Activated CD4-positive, alpha-beta T cell treated with anti-CD3 and anti-CD28 coated beads for 36 hours (primary cell): ENCODE measurements at regions not wholly inside any gene's neighbourhood (a gene's known extent, or its start where the extent isn't known, plus 50 kb on each side); places are given as distances from the start of the nearest gene placed in this dataset.

Source experiments
- ATAC-seq: fragments of 200-7000 bp; cut with Tn5 transposase; one replicate; pipeline ENCODE4 v1.10.0; 2021; ENCODE audit warnings: mild to moderate bottlenecking, moderate library complexity
- CTCF ChIA-PET: fragments of 350-600 bp; sonication (Branson Sonifier 250); formaldehyde crosslinking; loops from one replicate; lab custom pipeline; 2021; ENCODE audit warnings: antibody characterized with exemption; lab: Charles Lee
- POLR2A ChIA-PET: fragments of 350-600 bp; sonication (Branson Sonifier 250); formaldehyde crosslinking; loops from one replicate; lab custom pipeline; 2021; ENCODE audit warnings: antibody characterized with exemption, inconsistent platforms; lab: Charles Lee
- DNase-seq: peaks from one replicate; pipeline ENCODE4 v3.0.0-alpha.2; 2020
- H3K27ac Mint-ChIP-seq: one replicate; pipeline ENCODE4 v1.8.0; 2021; ENCODE audit warnings: mixed read lengths
- H3K27me3 Mint-ChIP-seq: one replicate; pipeline ENCODE4 v1.8.0; 2021; ENCODE audit warnings: mixed read lengths
- H3K36me3 Mint-ChIP-seq: one replicate; pipeline ENCODE4 v1.8.0; 2021; ENCODE audit warnings: low read depth, mixed read lengths
- H3K4me1 Mint-ChIP-seq: one replicate; pipeline ENCODE4 v1.8.0; 2021; ENCODE audit warnings: mixed read lengths
- H3K4me3 Mint-ChIP-seq: one replicate; pipeline ENCODE4 v1.8.0; 2021; ENCODE audit warnings: mild to moderate bottlenecking, moderate library complexity, mixed read lengths
- H3K9me3 Mint-ChIP-seq: one replicate; pipeline ENCODE4 v1.8.0; 2021; ENCODE audit warnings: low read depth, mixed read lengths
- intact Hi-C, 2 experiments: fragments of 100-400 bp; cut with DNase I in 1 of 2; cut with micrococcal nuclease in 1 of 2; formaldehyde crosslinking; loops; one replicate each; pipeline versions ENCODE4 v1.14.2 to v1.15.1; 2022 to 2024; cut with DNase I, micrococcal nuclease

DNA sequence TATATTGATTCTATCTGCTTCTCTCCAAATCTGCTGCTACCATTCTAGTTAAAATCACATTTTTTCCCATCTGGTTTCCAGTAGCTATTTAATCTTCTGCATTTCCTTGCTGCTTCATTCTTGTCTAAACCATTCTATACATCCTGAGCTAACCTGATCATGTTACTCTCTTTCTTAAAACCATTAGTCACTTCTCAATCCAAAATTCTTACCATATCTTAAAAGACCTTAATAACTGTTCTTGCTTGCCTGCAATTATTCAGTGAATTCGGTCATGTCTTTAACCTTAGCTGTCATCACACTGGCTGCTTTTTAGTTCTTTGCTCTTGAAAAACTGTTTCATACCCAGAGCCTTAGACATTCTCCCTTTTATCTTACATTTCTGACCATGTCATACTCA is 56.4 kb upstream of the PZP start:
- Mint-ChIP-seq H3K4me3 (no peak overlapping the region), H3K27me3 (no peaks in the 10 kb centered on the region), H3K9me3 (no peaks in the 10 kb centered on the region), H3K4me1 (no peaks in the 10 kb centered on the region), H3K36me3 (no peaks in the 10 kb centered on the region), H3K27ac (no peak overlapping the region)
- ATAC-seq (no peak), DNase-seq (no peak)
- intact Hi-C loops: no loop called here
- CTCF ChIA-PET: no interaction called here
- POLR2A ChIA-PET: no interaction called here

DNA sequence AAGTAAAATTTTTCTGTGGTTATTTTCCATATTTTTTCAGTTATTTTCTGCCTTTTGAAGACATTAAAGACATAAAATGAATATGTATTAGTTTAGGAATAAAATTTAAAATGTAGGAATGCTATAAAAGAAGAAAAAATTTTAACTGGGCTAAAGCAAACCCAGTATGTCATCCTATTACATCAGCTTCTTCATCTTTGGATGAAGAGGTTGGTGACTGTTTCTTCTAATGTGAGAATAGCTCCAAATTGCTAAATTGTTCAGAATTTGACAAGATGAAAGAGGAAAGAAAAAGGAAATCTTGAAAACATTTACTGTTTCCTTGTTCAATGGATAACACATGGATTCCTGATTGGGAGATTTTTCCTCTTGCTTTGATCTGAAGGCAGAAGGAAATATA is 52.7 kb upstream of the PZP start:
- CTCF ChIA-PET: interaction anchor here (1.1 kb wide), 1 partner anchor 18 kb away, joined by 3 read pairs; no protein-coding TSS in a partner anchor
- DNase-seq: no peak
- no peak for ATAC-seq

DNA sequence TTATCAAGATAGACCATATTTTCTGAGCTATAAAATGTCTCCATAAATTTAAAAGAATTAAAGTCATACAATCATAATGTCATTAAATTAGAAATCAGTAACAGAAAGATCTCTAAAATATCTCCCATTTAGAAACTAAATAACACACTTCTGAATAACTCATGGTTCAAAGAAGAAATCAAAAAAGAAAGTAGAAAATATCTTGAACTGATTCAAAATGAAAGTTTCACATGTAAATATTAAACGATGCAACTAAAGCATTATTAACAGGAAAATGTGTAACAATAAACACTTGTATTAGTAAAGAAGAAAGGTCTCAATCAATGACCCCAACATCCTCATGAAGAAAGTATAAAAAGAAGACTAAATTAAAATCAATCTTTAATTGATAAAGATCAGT is 50.5 kb upstream of the PZP start:
- no peak for ATAC-seq
- DNase-seq: no peak
- H3K27ac Mint-ChIP-seq: no peak overlapping the region
- no peaks in the 10 kb centered on the region for H3K27me3 Mint-ChIP-seq
- no peaks in the 10 kb centered on the region for H3K36me3 Mint-ChIP-seq
- H3K9me3 Mint-ChIP-seq: no peaks in the 10 kb centered on the region
- ChIA-PET CTCF (interaction anchor here (1.3 kb wide), 1 partner anchor 13 kb away, joined by 3 read pairs; no protein-coding TSS in a partner anchor), POLR2A (no interaction called here)
- intact Hi-C loops: no loop called here
- no peaks in the 10 kb centered on the region for H3K4me1 Mint-ChIP-seq
- H3K4me3 Mint-ChIP-seq: no peak overlapping the region

More for the DNA sequence above, 52.7 kb upstream of the PZP start:
- H3K27me3 Mint-ChIP-seq: no peaks in the 10 kb centered on the region
- H3K36me3 Mint-ChIP-seq: no peaks in the 10 kb centered on the region
- intact Hi-C loops: no loop called here
- no peak overlapping the region for H3K4me3 Mint-ChIP-seq
- POLR2A ChIA-PET: no interaction called here
- H3K4me1 Mint-ChIP-seq: no peaks in the 10 kb centered on the region
- no peaks in the 10 kb centered on the region for H3K9me3 Mint-ChIP-seq
- no peak overlapping the region for H3K27ac Mint-ChIP-seq
